Skeletal muscle tissue (tissue), 3 donors: ENCODE measurements at regions not wholly inside any gene's neighbourhood (a gene's known extent, or its start where the extent isn't known, plus 50 kb on each side); places are given as distances from the start of the nearest gene placed in this dataset.
"Not testable (repeated sequence)": the region's sequence is repeated elsewhere in the genome, so short reads cannot be mapped to it uniquely, and the experiment has no call there.

Experiments
- H3K27ac ChIP-seq: one replicate; pipeline ENCODE4 v1.7.0; 2013; ENCODE audit warnings: mild to moderate bottlenecking, low read depth, low read length, inconsistent platforms
- H3K27me3 ChIP-seq, 3 donors: one replicate each; pipeline ENCODE4 v1.7.0; 2013; ENCODE audit warnings: low read length in 3 of 3; ENCODE audit not compliant: control insufficient read depth in 3 of 3, insufficient read depth in 3 of 3
- H3K36me3 ChIP-seq, 3 donors: one replicate each; pipeline ENCODE4 v1.7.0; 2013; ENCODE audit warnings: low read length in 3 of 3; ENCODE audit not compliant: control insufficient read depth in 3 of 3, insufficient read depth in 3 of 3
- H3K4me1 ChIP-seq, 3 donors: one replicate each; pipeline ENCODE4 v1.7.0; 2013; ENCODE audit warnings: low read length in 3 of 3, mild to moderate bottlenecking in 3 of 3; ENCODE audit not compliant: control insufficient read depth in 3 of 3, insufficient read depth in 3 of 3
- H3K4me3 ChIP-seq, 3 donors: one replicate each; pipeline ENCODE4 v1.7.0; 2013; ENCODE audit warnings: low read length in 3 of 3
- H3K9ac ChIP-seq, 3 donors: one replicate each; pipeline ENCODE4 v1.7.0; 2013; ENCODE audit warnings: low read length in 3 of 3, mild to moderate bottlenecking in 3 of 3, moderate library complexity in 2 of 3, low read depth in 1 of 3
- H3K9me3 ChIP-seq, 3 donors: one replicate each; pipeline ENCODE4 v1.7.0; 2013; ENCODE audit warnings: low read length in 3 of 3; ENCODE audit not compliant: control insufficient read depth in 3 of 3
- donor health status: Osteomylitis.

DNA sequence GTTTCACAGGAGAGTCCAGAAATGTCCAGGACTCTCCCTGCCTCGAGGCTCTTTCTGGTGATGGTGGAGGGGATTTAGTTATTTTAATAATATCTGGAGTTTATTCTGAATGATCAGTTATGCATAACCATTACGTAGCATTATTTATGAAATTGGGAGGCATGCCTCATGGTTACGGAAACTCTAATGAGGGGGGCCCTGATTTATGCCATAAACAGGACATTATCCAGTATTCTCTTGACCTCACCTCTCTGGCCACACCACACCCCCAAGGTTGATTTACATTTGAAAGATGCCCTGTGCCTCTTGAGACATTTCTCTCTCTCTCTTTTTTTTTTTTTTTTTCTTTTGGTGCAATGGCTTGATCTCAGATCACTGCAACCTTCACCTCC is 268.8 kb downstream of the TFAP2C start:
- Histone ChIP-seq H3K4me3 (no peak overlapping the region), H3K4me1 (no peaks in the 10 kb centered on the region), H3K27me3 (peaks cover 0 to 22% (median 0%) of the 10 kb centered on the region in 3 donors), H3K9ac (no peak overlapping the region), H3K9me3 (peaks cover 0 to 2% (median 0%) of the 10 kb centered on the region in 3 donors), H3K36me3 (no peaks in the 10 kb centered on the region), H3K27ac (no peak overlapping the region)

DNA sequence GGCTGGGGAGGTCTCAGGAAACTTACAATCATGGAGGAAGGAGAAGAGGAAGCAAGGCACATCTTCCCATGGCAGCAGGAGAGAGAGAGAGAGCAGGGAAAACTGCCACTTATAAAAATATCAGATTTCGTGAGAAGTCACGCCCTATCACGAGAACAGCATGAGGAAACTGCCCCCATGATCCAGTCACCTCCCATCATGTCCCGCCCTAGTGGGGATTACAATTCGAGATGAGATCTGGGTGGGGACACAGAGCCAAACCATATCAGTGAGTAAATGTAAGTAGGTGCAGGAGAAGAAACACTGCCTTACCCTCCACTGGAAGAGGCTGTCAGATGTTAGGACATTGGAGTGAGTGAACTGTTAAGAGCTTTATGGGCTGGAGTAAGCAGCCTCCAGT is 270.4 kb downstream of the TFAP2C start:
- no peaks in the 10 kb centered on the region for H3K36me3 ChIP-seq
- H3K4me1 ChIP-seq, result no peaks in the 10 kb centered on the region
- peaks cover 0 to 19% (median 0%) of the 10 kb centered on the region in 3 donors for H3K27me3 ChIP-seq
- peaks cover 0 to 2% (median 0%) of the 10 kb centered on the region in 3 donors for H3K9me3 ChIP-seq
- H3K27ac ChIP-seq, result no peak overlapping the region
- no peak overlapping the region for H3K9ac ChIP-seq
- no peak overlapping the region for H3K4me3 ChIP-seq

DNA sequence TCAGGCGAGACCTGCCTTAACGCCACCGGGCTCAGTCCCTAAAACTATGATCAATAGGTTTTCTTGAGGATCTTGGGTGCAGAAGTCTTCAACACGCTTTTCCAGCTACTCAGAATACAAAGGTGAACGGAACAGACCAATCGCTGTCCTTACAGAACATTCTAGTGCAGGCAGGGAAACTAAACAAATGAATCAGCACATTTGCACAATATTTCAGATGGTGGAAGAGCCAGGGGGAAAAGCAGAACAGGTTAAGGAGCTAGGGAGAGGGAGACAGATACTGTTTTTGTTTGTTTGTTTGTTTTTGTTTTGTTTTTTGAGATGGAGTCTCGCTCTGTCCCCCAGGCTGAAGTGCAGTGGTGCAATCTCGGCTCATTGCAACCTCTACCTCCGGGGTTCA is 271.1 kb downstream of the TFAP2C start:
- Histone ChIP-seq H3K4me3 (no peak overlapping the region), H3K36me3 (no peaks in the 10 kb centered on the region), H3K9me3 (peaks cover 0 to 2% (median 0%) of the 10 kb centered on the region in 3 donors), H3K27me3 (peaks cover 0 to 23% (median 0%) of the 10 kb centered on the region in 3 donors), H3K4me1 (no peaks in the 10 kb centered on the region), H3K9ac (no peak overlapping the region), H3K27ac (no peak overlapping the region)

DNA sequence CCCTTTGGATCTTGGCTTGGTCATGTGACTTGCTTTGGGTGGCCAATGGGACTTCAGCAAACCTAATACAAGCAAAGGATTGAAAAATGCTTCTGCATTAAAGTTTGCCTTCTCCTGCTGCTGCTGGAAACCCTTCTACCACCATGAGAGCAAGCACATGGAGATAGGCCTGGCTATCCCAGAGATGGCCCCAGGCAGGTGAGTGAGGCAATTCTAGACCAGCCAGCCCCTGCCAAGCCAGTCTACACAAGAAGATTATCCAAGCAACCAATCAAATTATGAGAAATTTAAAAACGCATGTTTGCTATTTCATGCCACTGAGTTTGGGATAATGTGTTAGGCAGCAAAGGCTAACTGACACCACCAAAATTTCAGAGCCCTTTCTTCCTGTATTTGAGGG is 274.3 kb downstream of the TFAP2C start:
- H3K9me3 ChIP-seq, result peaks cover 0 to 2% (median 0%) of the 10 kb centered on the region in 3 donors
- peaks cover 0 to 8% (median 0%) of the 10 kb centered on the region in 3 donors for H3K27me3 ChIP-seq
- no peak overlapping the region for H3K9ac ChIP-seq
- H3K4me3 ChIP-seq, result no peak overlapping the region
- H3K27ac ChIP-seq, result no peak overlapping the region
- H3K36me3 ChIP-seq, result no peaks in the 10 kb centered on the region
- no peaks in the 10 kb centered on the region for H3K4me1 ChIP-seq

DNA sequence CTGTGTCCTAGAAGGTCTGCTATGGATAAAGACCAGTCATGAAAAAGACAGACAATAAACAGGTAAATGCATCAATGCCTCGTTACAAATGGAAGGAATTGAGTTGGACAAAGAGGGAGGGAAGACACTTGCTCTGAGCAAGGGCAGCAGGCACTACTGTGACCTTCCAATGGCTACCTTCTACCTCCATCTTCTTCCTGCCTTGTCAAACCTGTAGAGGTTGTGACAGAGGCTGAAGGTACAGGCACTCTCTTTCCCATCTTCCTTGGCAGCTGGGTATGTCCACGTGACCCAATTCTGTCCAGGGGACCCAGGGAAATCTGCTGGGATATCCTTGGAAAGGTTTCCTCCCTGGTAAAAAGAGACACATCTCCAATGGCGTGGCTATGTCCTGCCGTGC is 274.8 kb downstream of the TFAP2C start:
- Histone ChIP-seq H3K9ac (no peak overlapping the region), H3K4me1 (no peaks in the 10 kb centered on the region), H3K27me3 (peaks cover 0 to 4% (median 0%) of the 10 kb centered on the region in 3 donors), H3K4me3 (no peak overlapping the region), H3K36me3 (no peaks in the 10 kb centered on the region), H3K27ac (no peak overlapping the region), H3K9me3 (peaks cover 0 to 2% (median 0%) of the 10 kb centered on the region in 3 donors)

DNA sequence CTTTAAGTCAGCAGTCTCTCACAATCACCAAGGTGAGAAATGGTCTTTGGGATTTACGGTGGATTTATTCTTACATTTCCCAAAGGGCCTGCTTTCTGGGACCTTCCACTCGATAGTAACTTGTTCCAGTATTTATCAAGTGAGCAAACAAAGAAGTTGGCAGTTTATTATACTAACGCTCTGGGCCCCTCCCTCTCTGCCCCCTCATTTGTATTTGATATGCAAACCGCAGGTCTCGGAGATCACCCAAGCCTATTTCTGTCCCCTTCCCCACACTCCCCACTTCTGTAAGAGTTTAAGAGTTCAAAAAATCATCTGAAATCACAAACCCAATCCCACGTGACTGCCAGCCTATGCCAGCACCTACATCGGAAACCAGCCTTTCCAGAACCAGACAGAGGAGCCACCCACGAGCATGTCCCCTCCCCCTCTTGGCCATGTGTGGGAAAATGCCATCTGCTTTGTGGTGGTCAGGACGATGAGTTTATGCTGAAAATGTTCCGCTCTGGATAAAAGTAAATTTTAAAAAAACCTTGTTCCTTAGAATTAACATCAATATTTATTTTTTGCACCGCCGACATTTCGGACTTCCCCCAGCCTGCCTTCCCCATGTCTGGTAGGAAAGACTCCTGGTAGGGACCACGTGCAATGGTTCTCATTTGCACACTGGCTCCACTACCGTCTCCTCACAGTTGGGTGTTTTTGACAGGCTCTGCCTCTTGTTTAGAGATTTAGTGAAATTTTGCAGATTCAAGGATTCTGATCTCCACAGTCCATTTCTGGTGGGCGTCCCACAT is 281.0 kb downstream of the TFAP2C start:
- no peak overlapping the region for H3K4me3 ChIP-seq
- no peaks in the 10 kb centered on the region for H3K9me3 ChIP-seq
- H3K36me3 ChIP-seq, result no peaks in the 10 kb centered on the region
- no peaks in the 10 kb centered on the region for H3K4me1 ChIP-seq
- no peak overlapping the region for H3K9ac ChIP-seq
- H3K27me3 ChIP-seq, result peaks cover 0 to 18% (median 2%) of the 10 kb centered on the region in 3 donors
- no peak overlapping the region for H3K27ac ChIP-seq

DNA sequence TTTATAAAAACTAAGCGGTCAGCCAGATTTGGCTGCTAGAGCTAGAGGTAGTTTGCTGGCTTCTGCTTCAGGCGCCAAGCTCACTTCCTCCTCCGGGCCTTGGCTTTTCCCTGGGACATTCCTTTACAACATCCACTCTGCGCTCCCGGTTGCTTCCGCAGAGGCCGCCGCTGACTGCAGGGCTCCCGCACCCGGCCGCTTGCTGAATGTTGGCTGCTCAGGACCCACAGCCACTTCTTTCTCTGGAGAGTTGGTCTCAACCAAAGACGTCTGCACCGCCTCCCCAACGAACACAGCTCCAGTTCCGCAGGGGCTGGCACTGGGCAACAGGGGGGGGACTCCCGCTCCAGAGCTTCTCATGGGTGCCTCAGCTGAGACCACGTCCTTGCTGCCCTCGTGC is 282.8 kb downstream of the TFAP2C start:
- H3K4me3 ChIP-seq, result no peak overlapping the region
- H3K9me3 ChIP-seq, result no peaks in the 10 kb centered on the region
- no peak overlapping the region for H3K9ac ChIP-seq
- no peaks in the 10 kb centered on the region for H3K36me3 ChIP-seq
- peaks cover 0 to 23% (median 2%) of the 10 kb centered on the region in 3 donors for H3K27me3 ChIP-seq
- no peaks in the 10 kb centered on the region for H3K4me1 ChIP-seq
- H3K27ac ChIP-seq, result no peak overlapping the region

DNA sequence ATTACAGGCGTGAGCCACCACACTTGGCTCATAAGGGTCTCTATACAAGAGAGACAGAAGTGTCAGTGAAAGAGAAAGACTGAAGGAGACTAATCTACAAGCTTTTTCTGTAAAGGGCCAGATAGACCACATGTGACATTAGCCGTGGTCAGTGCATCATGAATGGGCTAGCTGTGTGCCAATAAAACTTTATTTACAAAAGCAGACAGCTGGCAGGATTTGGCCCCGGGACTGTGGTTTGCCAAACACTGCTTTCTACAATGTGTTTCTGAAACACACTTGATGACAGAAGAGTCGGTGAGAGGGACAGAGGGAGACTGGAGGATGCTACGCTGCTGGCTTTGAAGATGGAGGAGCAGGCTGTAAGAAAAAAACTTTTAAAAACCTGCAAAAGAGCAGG is 285.4 kb downstream of the TFAP2C start:
- H3K4me3 ChIP-seq, result no peak overlapping the region
- H3K27me3 ChIP-seq, result peaks cover 0 to 23% (median under 1%) of the 10 kb centered on the region in 3 donors
- no peaks in the 10 kb centered on the region for H3K9me3 ChIP-seq
- no peak overlapping the region for H3K27ac ChIP-seq
- H3K36me3 ChIP-seq, result no peaks in the 10 kb centered on the region
- no peaks in the 10 kb centered on the region for H3K4me1 ChIP-seq
- no peak overlapping the region for H3K9ac ChIP-seq

DNA sequence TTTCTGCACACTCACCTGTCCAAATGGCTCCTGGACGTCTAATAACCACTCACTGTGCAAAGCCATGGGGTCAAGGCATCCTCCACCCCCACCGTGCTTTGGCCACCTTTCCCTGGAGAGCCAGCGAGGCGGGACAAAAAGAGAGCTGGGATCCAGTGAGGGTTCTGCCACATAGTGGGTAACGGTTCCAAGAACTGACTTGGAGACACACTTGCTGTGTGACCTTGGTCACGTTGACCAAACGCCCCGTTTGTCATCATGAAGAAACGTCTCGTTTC is 287.2 kb downstream of the TFAP2C start:
- Histone ChIP-seq H3K36me3 (no peaks in the 10 kb centered on the region), H3K27me3 (peaks cover 0 to 24% (median 0%) of the 10 kb centered on the region in 3 donors), H3K4me1 (no peaks in the 10 kb centered on the region)

DNA sequence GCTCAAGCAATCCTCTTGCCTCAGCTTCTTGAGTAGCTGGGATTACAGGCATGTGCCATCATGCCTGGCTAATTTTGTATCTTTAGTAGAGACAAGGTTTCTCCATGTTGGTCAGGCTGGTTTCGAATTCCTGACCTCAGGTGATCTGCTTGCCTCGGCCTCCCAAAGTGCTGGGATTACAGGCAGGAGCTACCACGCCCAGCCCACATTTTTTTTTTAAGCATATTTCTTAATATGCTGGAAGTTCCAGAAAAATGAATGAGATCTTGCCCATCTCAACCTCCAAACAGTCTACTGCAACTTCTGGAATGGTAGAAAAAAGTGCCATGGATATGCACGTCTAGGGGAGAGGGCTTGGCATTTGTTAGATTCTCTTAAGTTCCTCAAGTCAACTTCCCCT is 290.9 kb downstream of the TFAP2C start:
- H3K4me3 ChIP-seq, H3K9me3 ChIP-seq, H3K27ac ChIP-seq, H3K4me1 ChIP-seq, H3K9ac ChIP-seq, H3K36me3 ChIP-seq: not testable (repeated sequence)
- H3K27me3 ChIP-seq, result peaks cover 5 to 44% (median 18%) of the 10 kb centered on the region in 3 donors

More for the DNA sequence above, 287.2 kb downstream of the TFAP2C start:
- Histone ChIP-seq H3K4me3 (no peak overlapping the region), H3K9me3 (no peaks in the 10 kb centered on the region), H3K27ac (no peak overlapping the region), H3K9ac (no peak overlapping the region)
